GM18499 (cell line): ENCODE measurements at regions not wholly inside any gene's neighbourhood (a gene's known extent, or its start where the extent isn't known, plus 50 kb on each side); places are given as distances from the start of the nearest gene placed in this dataset.
"Not testable (repeated sequence)": the region's sequence is repeated elsewhere in the genome, so short reads cannot be mapped to it uniquely, and the experiment has no call there.

Source experiments
- ATAC-seq: cut with Tn5 transposase; IDR thresholded peaks from one replicate; pipeline ENCODE4 v1.9.1; 2021; ENCODE audit warnings: moderate number of reproducible peaks; ENCODE audit not compliant: insufficient read depth, unreplicated experiment

GRCh38 chr20:18876394-18876793 is 62.8 kb downstream of the SCP2D1 start:
- ATAC-seq: not testable (repeated sequence)

DNA sequence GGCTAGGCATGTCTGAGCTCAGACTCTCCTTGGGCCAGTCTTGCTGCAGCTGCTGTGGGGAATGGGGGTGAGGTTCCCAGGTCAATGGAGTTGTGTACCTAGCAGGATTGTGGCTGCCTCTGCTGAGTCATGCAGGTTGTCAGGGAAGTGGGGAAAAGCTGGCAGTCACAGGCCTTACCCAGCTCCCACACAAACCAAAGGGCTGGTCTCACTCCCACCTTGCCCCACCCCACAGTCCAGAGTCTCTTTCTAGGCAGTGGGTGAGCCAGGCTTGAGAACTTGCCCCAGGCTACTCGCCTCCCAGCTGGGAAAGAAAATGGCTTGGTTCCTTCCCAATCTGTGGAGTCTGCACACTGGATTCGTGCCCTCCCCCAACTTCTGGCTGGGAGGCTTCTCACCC is 65.7 kb downstream of the SCP2D1 start:
- no peak for ATAC-seq

GRCh38 chr20:18886756-18887155 is 73.2 kb downstream of the SCP2D1 start:
- ATAC-seq: no peak

- ATAC-seq: no peak
These were observed 88.6 kb downstream of the SCP2D1 start for GRCh38 chr20:18901980-18902737.

GRCh38 chr20:18904192-18904591 is 90.6 kb downstream of the SCP2D1 start:
- ATAC-seq: no peak

GRCh38 chr20:18904624-18905023 is 91.0 kb downstream of the SCP2D1 start:
- ATAC-seq: no peak

DNA sequence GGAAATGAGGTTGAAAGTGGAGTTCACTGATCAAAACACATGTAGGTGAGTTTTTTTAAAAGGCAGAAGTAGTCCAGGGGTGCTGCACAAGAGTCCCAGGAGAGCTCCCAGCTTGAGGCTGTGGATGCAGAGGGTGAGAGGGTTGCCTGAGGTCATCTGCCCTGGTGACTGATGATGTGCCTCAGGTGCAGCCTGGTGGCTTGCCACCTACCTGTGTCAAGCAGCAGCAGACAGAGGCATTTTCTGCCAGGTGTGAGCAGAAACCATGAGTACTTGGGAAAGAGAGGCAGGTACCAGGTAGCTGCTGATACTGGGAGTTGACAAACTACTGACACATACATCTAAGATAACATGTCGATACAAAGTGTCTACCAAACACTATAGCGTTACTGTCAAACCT is 92.5 kb downstream of the SCP2D1 start:
- ATAC-seq: no peak

GRCh38 chr20:18907353-18907752 is 93.8 kb downstream of the SCP2D1 start:
- ATAC-seq: no peak

DNA sequence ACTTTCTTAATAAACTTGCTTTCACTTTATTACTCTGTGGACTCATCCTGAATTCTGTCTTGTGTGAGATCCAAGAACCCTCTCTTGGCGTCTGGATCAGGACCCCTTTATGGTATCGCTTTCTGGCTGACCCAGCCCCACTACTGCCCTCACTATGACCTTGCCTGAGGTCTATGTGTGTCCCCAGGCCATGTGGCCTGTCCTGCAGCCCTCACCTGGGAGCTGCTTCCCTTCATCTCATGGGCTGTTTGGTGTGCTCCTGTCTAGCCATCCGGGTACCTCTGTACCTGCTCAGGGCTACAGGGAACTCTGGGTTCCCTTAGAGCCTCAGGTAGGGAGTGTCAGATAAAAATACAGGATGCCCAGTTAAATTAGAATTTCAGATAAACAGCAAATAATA is 94.5 kb downstream of the SCP2D1 start:
- no peak for ATAC-seq

- no peak for ATAC-seq
These were observed 95.7 kb downstream of the SCP2D1 start for GRCh38 chr20:18909254-18909653.

GRCh38 chr20:18913701-18914100 is 100.1 kb downstream of the SCP2D1 start:
- no peak for ATAC-seq

- ATAC-seq: no peak
These were observed 101.2 kb downstream of the SCP2D1 start for GRCh38 chr20:18914796-18915195.

- no peak for ATAC-seq
These were observed 103.5 kb downstream of the SCP2D1 start for GRCh38 chr20:18916886-18917750.

GRCh38 chr20:18919996-18920395 is 106.4 kb downstream of the SCP2D1 start:
- ATAC-seq: no peak

DNA sequence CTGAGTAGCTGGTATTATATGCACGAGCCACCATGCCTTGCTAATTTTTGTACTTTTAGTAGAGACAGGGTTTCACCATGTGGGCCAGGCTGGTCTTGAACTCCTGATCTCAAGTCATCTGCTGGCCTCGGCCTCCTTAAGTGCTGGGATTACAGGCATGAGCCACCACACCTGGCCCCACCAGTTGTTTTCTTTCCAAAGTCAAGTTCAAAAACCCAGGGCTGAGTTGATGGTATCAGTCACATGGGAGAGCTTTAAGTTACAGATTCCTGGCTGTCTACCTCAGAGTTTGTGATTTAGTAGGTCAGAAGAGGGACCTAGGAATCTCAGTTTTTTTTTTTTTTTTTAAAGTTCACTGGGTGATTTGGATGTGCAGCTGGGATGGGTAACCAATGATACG is 107.7 kb downstream of the SCP2D1 start:
- ATAC-seq: no peak

- no peak for ATAC-seq
These were observed 108.7 kb downstream of the SCP2D1 start for GRCh38 chr20:18922251-18922650.

GRCh38 chr20:18922898-18923297 is 109.3 kb downstream of the SCP2D1 start:
- no peak for ATAC-seq

DNA sequence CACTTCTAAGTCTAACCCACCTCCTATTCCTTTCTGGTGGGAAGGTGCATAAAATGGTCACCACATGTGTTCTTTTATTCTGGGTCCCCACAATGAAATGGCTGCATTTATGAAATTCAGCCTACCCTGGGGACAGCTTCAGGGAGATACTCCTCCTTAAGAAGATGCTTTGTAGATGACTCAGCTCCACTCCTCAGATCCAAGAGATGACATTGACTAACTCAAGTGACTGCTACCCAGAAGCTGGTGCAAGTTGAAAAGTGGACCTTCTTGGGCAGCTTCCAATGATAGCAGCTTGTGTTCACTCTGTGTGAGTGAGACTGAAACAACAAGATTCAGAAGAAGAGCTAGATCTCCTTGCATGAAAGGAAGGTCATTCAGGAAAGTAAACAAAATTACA is 113.4 kb downstream of the SCP2D1 start:
- ATAC-seq: no peak

GRCh38 chr20:18928626-18929025 is 115.0 kb downstream of the SCP2D1 start:
- no peak for ATAC-seq

DNA sequence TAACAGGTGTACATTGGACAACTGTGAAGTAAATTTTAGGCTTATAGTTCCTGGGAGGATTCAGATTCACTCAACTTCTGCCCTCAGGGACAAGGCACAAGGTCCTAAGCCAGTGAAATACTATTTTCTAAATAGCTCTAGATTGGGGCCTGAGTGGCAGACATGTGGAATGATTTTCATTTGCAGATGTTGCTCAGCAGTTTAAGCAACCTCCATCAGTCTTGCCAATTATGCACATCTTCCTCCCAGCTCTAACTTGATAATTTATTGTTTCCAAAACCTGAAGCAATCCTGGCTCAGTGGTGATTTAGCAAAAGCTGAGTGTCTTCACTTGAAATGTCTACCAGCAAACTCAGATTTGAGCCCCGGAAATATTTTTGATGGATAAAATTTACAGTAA is 116.2 kb downstream of the SCP2D1 start:
- no peak for ATAC-seq

- ATAC-seq: no peak
These were observed 130.0 kb downstream of the SCP2D1 start for GRCh38 chr20:18943542-18943941.

DNA sequence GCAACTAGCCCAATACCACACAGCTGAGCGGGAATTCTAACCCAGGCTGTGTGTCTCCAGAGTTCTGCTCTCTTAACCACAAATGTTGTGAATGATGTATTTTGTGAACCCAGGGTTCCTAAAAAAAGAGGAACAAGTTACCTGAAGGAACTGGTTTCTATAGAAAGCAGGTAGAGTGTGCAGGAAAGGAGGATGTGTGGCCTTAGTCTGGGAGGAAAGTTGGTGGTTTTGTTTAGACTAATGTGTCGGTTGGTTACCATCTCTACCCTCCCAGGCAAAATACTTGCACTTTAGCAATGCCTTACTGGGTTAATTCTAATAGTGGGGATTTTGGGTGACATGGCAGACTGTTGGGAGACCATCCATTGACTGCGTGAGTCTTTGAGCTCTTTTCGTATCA is 143.3 kb downstream of the SCP2D1 start:
- ATAC-seq: no peak
